HG03103 (cell line): ENCODE measurements at regions not wholly inside any gene's neighbourhood (a gene's known extent, or its start where the extent isn't known, plus 50 kb on each side); places are given as distances from the start of the nearest gene placed in this dataset.
"Not testable (repeated sequence)": the region's sequence is repeated elsewhere in the genome, so short reads cannot be mapped to it uniquely, and the experiment has no call there.

ENCODE experiments used
- ATAC-seq: cut with Tn5 transposase; IDR thresholded peaks from one replicate; pipeline ENCODE4 v1.9.1; 2021; ENCODE audit warnings: low read depth; ENCODE audit not compliant: unreplicated experiment

- no peak for ATAC-seq
Measured at GRCh38 chr11:24390016-24390415, 106.8 kb upstream of the LUZP2 start.

GRCh38 chr11:24390762-24391161 is 106.1 kb upstream of the LUZP2 start:
- no peak for ATAC-seq

GRCh38 chr11:24391167-24391566 is 105.7 kb upstream of the LUZP2 start:
- no peak for ATAC-seq

- no peak for ATAC-seq
Measured at GRCh38 chr11:24400059-24400665, 96.7 kb upstream of the LUZP2 start.

- ATAC-seq: no peak
Measured at GRCh38 chr11:24406389-24406788, 90.5 kb upstream of the LUZP2 start.

GRCh38 chr11:24406980-24407379 is 89.9 kb upstream of the LUZP2 start:
- no peak for ATAC-seq

GRCh38 chr11:24407733-24408132 is 89.1 kb upstream of the LUZP2 start:
- no peak for ATAC-seq

GRCh38 chr11:24408202-24408601 is 88.7 kb upstream of the LUZP2 start:
- ATAC-seq: no peak

GRCh38 chr11:24411791-24412190 is 85.1 kb upstream of the LUZP2 start:
- no peak for ATAC-seq

GRCh38 chr11:24412722-24413121 is 84.1 kb upstream of the LUZP2 start:
- ATAC-seq: no peak

GRCh38 chr11:24413391-24413790 is 83.5 kb upstream of the LUZP2 start:
- ATAC-seq: no peak

GRCh38 chr11:24415955-24416636 is 80.8 kb upstream of the LUZP2 start:
- ATAC-seq: not testable (repeated sequence)

GRCh38 chr11:24421766-24422165 is 75.1 kb upstream of the LUZP2 start:
- ATAC-seq: no peak

GRCh38 chr11:24422376-24422775 is 74.5 kb upstream of the LUZP2 start:
- ATAC-seq: no peak

GRCh38 chr11:24437123-24437522 is 59.7 kb upstream of the LUZP2 start:
- ATAC-seq: no peak
